Bone marrow (tissue), 2 donors: ENCODE measurements at regions not wholly inside any gene's neighbourhood (a gene's known extent, or its start where the extent isn't known, plus 50 kb on each side); places are given as distances from the start of the nearest gene placed in this dataset.

Source experiments
- DNase-seq, 2 donors: peaks; one replicate each; lab custom pipeline; 2025; lab: John Stamatoyannopoulos, UW

- DNase-seq, result no peak
Observed at GRCh38 chr10:83663918-83664317, 475.4 kb upstream of the GHITM start.

GRCh38 chr10:83666762-83667161 is 472.5 kb upstream of the GHITM start:
- no peak for DNase-seq

GRCh38 chr10:83667594-83667993 is 471.7 kb upstream of the GHITM start:
- DNase-seq, result no peak

- DNase-seq, result no peak
Observed at GRCh38 chr10:83673316-83673715, 466.0 kb upstream of the GHITM start.

- DNase-seq, result no peak
Observed at GRCh38 chr10:83677795-83678194, 461.5 kb upstream of the GHITM start.

GRCh38 chr10:83678850-83679249 is 460.5 kb upstream of the GHITM start:
- DNase-seq, result no peak

GRCh38 chr10:83680470-83680891 is 458.8 kb upstream of the GHITM start:
- no peak for DNase-seq

GRCh38 chr10:83682414-83682813 is 456.9 kb upstream of the GHITM start:
- no peak for DNase-seq

- no peak for DNase-seq
Observed at GRCh38 chr10:83685458-83685857, 453.9 kb upstream of the GHITM start.

- DNase-seq, result no peak
Observed at GRCh38 chr10:83691791-83692596, 447.3 kb upstream of the GHITM start.

- no peak for DNase-seq
Observed at GRCh38 chr10:83698899-83699298, 440.4 kb upstream of the GHITM start.

- DNase-seq, result no peak
Observed at GRCh38 chr10:83701799-83702198, 437.5 kb upstream of the GHITM start.

GRCh38 chr10:83702731-83703130 is 436.6 kb upstream of the GHITM start:
- no peak for DNase-seq

GRCh38 chr10:83706120-83706519 is 433.2 kb upstream of the GHITM start:
- DNase-seq, result no peak

- no peak for DNase-seq
Observed at GRCh38 chr10:83706952-83707582, 432.2 kb upstream of the GHITM start.

GRCh38 chr10:83713423-83713822 is 425.9 kb upstream of the GHITM start:
- no peak for DNase-seq

- no peak for DNase-seq
Observed at GRCh38 chr10:83723080-83723479, 416.2 kb upstream of the GHITM start.

GRCh38 chr10:83724471-83725241 is 414.7 kb upstream of the GHITM start:
- no peak for DNase-seq

- no peak for DNase-seq
Observed at GRCh38 chr10:83725567-83725966, 413.7 kb upstream of the GHITM start.

- no peak for DNase-seq
Observed at GRCh38 chr10:83734278-83734677, 405.0 kb upstream of the GHITM start.

- no peak for DNase-seq
Observed at GRCh38 chr10:83736008-83736407, 403.3 kb upstream of the GHITM start.

GRCh38 chr10:83750604-83751003 is 388.7 kb upstream of the GHITM start:
- no peak for DNase-seq

- no peak for DNase-seq
Observed at GRCh38 chr10:83753490-83753889, 385.8 kb upstream of the GHITM start.
